WTC11 (cell line): ENCODE measurements at regions not wholly inside any gene's neighbourhood (a gene's known extent, or its start where the extent isn't known, plus 50 kb on each side); places are given as distances from the start of the nearest gene placed in this dataset.

Experiments used
- ATAC-seq: fragments of 200-7000 bp; cut with Tn5 transposase; 2 replicates; pipeline ENCODE4 v1.10.0; 2021; ENCODE audit warnings: mild to moderate bottlenecking, moderate library complexity
- CTCF ChIA-PET: fragments of 300-600 bp; sonication (Branson Sonifier 250); formaldehyde crosslinking; loops from one replicate; lab custom pipeline; 2021; ENCODE audit warnings: antibody characterized with exemption; lab: Charles Lee
- POLR2A ChIA-PET: fragments of 350-600 bp; sonication (Branson Sonifier 250); formaldehyde crosslinking; loops from one replicate; lab custom pipeline; 2021; ENCODE audit warnings: antibody characterized with exemption; lab: Charles Lee
- DNase-seq: peaks from one replicate; pipeline ENCODE4 v3.0.0; 2021; ENCODE audit warnings: low spot score
- H3K27ac Mint-ChIP-seq: 2 replicates; pipeline ENCODE4 v1.8.0; 2021; ENCODE audit warnings: mixed read lengths
- H3K27me3 Mint-ChIP-seq: 2 replicates; pipeline ENCODE4 v1.8.0; 2021; ENCODE audit warnings: low read depth, mild to moderate bottlenecking, moderate library complexity, mixed read lengths
- H3K36me3 Mint-ChIP-seq: 2 replicates; pipeline ENCODE4 v1.8.0; 2021; ENCODE audit warnings: mixed read lengths
- H3K4me1 Mint-ChIP-seq: 2 replicates; pipeline ENCODE4 v1.8.0; 2022; ENCODE audit warnings: mixed read lengths
- H3K4me3 Mint-ChIP-seq: 2 replicates; pipeline ENCODE4 v1.8.0; 2021; ENCODE audit warnings: mild to moderate bottlenecking, moderate library complexity, mixed read lengths
- H3K9me3 Mint-ChIP-seq: 2 replicates; pipeline ENCODE4 v1.8.0; 2021; ENCODE audit warnings: mixed read lengths
- ARID4B ChIP-seq: sonication (generic); formaldehyde crosslinking; IDR thresholded peaks from 2 replicates; pipeline ENCODE4 v1.8.0; 2023; ENCODE audit warnings: missing genetic modification reagents, mild to moderate bottlenecking, borderline replicate concordance
- ATF2 ChIP-seq: sonication (generic); formaldehyde crosslinking; IDR thresholded peaks from 2 replicates; pipeline ENCODE4 v1.8.1; 2022; ENCODE audit warnings: low read depth, missing genetic modification reagents, borderline replicate concordance
- CDX4 ChIP-seq: fragments of 250-450 bp; sonication (Bioruptor Pico); IDR thresholded peaks from 2 replicates; pipeline ENCODE4 v1.9.0; 2021; ENCODE audit warnings: moderate library complexity, mild to moderate bottlenecking, inconsistent platforms, borderline replicate concordance
- CREM ChIP-seq: sonication (generic); formaldehyde crosslinking; IDR thresholded peaks from 2 replicates; pipeline ENCODE4 v1.8.1; 2022; ENCODE audit warnings: mild to moderate bottlenecking, missing genetic modification reagents, moderate library complexity
- ELF4 ChIP-seq: sonication (generic); formaldehyde crosslinking; IDR thresholded peaks from 2 replicates; pipeline ENCODE4 v1.8.1; 2022; ENCODE audit warnings: low read depth, mild to moderate bottlenecking, moderate library complexity, missing genetic modification reagents
- ERG ChIP-seq: fragments of 250-450 bp; sonication (Bioruptor Pico); IDR thresholded peaks from 2 replicates; pipeline ENCODE4 v1.8.0; 2021; ENCODE audit warnings: mild to moderate bottlenecking
- FOXJ3 ChIP-seq: sonication (generic); formaldehyde crosslinking; IDR thresholded peaks from 2 replicates; pipeline ENCODE4 v1.9.0; 2021; ENCODE audit warnings: missing genetic modification reagents, mild to moderate bottlenecking, borderline replicate concordance
- FOXK1 ChIP-seq: sonication (generic); formaldehyde crosslinking; IDR thresholded peaks from 2 replicates; pipeline ENCODE4 v1.8.0; 2022; ENCODE audit warnings: mild to moderate bottlenecking, moderate library complexity, missing genetic modification reagents
- FOXP4 ChIP-seq: sonication (generic); formaldehyde crosslinking; IDR thresholded peaks from 2 replicates; pipeline ENCODE4 v1.8.0; 2022; ENCODE audit warnings: mild to moderate bottlenecking, missing genetic modification reagents
- IRF1 ChIP-seq: sonication (generic); formaldehyde crosslinking; IDR thresholded peaks from 2 replicates; pipeline ENCODE4 v1.8.0; 2023; ENCODE audit warnings: missing genetic modification reagents
- NFATC4 ChIP-seq: fragments of 250-450 bp; sonication (Bioruptor Pico); IDR thresholded peaks from 2 replicates; pipeline ENCODE4 v1.9.0; 2021; ENCODE audit warnings: mild to moderate bottlenecking
- RELA ChIP-seq: sonication (generic); formaldehyde crosslinking; IDR thresholded peaks from 2 replicates; pipeline ENCODE4 v1.8.1; 2022; ENCODE audit warnings: missing genetic modification reagents, mild to moderate bottlenecking, borderline replicate concordance
- RORB ChIP-seq: fragments of 250-450 bp; sonication (Bioruptor Pico); IDR thresholded peaks from 2 replicates; pipeline ENCODE4 v1.9.0; 2021; ENCODE audit warnings: mild to moderate bottlenecking
- SMAD3 ChIP-seq: sonication (generic); formaldehyde crosslinking; IDR thresholded peaks from 2 replicates; pipeline ENCODE4 v1.8.0; 2022; ENCODE audit warnings: missing genetic modification reagents, mild to moderate bottlenecking, borderline replicate concordance
- ZNF138 ChIP-seq: sonication (generic); formaldehyde crosslinking; conservative IDR thresholded peaks from 2 replicates; pipeline ENCODE4 v1.8.1; 2022; ENCODE audit warnings: mild to moderate bottlenecking, moderate library complexity, missing genetic modification reagents
- ZNF425 ChIP-seq: fragments of 250-450 bp; sonication (Bioruptor Pico); conservative IDR thresholded peaks from 2 replicates; pipeline ENCODE4 v1.9.0; 2021; ENCODE audit warnings: mild to moderate bottlenecking

- Mint-ChIP-seq H3K9me3 (peaks cover 3% of the 10 kb centered on the region), H3K4me3 (no peak overlapping the region), H3K27ac (no peak overlapping the region), H3K4me1 (no peaks in the 10 kb centered on the region), H3K36me3 (no peaks in the 10 kb centered on the region), H3K27me3 (no peaks in the 10 kb centered on the region)
- DNase-seq (no peak), ATAC-seq (no peak)
- ChIA-PET POLR2A (no interaction called here), CTCF (interaction anchor here (0.7 kb wide), 1 partner anchor 767 kb away, joined by 4 read pairs; no protein-coding TSS in a partner anchor)
- TF ChIP-seq ELF4 (CRISPR knock-in tag) = no peak
- no peak for TF ChIP-seq CDX4 (CRISPR knock-in tag)
- no peak for TF ChIP-seq FOXP4
- TF ChIP-seq SMAD3 (CRISPR knock-in tag) = no peak
- TF ChIP-seq NFATC4 (CRISPR knock-in tag) = no peak
- TF ChIP-seq ZNF425 (CRISPR knock-in tag) = no peak
- TF ChIP-seq FOXK1 (CRISPR knock-in tag) = no peak
- TF ChIP-seq ATF2 (CRISPR knock-in tag) = no peak
- TF ChIP-seq ERG (CRISPR knock-in tag) = no peak
- TF ChIP-seq RELA (CRISPR knock-in tag) = no peak
- no peak for TF ChIP-seq RORB (CRISPR knock-in tag)
- TF ChIP-seq FOXJ3 (CRISPR knock-in tag) = no peak
- no peak for TF ChIP-seq ARID4B (CRISPR knock-in tag)
- no peak for TF ChIP-seq CREM
- no peak for TF ChIP-seq IRF1
- no peak for TF ChIP-seq ZNF138 (CRISPR knock-in tag)
Measured at GRCh38 chr2:41621563-41621962, 426.3 kb upstream of the PKDCC start.
